ENCODE measurements at regions not wholly inside any gene's neighbourhood (a gene's known extent, or its start where the extent isn't known, plus 50 kb on each side); places are given as distances from the start of the nearest gene placed in this dataset.

DNA sequence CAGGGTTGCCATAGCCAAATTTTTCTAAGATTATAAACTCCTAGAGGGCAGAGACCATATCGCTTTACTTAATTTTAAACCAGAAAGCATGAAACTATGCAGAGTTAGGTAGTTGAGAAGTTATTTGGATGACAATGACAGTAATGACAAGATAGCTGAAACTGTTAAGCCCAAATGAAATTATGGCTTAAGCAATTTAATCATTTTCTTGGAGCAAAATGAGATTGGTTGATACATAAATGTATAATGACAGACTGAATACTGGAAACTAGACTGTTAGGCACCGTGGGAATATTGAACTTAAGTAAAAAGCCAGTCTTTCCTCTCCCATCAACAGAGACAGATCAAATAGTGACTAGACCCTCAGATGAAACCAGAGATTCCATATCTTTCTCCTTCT, 670.3 kb upstream of the NRSN1 start:
- Histone ChIP-seq H3K4me1 (no peaks in the 10 kb centered on the region), H3K36me3 (ENCODE audit: insufficient read depth in 1 of 2, low read depth in 1 of 2) (no peaks in the 10 kb centered on the region), H3K4me3 (no peak overlapping the region), H3K27me3 (ENCODE audit: insufficient read depth in 3 of 3, low read length in 2 of 3) (no peaks in the 10 kb centered on the region), H3K9me3 (no peaks in the 10 kb centered on the region), H3K27ac (no peak overlapping the region)
- intact Hi-C loops (cut with DNase I): no loop called here
- no peak for DNase-seq
- TF ChIP-seq, protein P1, sequence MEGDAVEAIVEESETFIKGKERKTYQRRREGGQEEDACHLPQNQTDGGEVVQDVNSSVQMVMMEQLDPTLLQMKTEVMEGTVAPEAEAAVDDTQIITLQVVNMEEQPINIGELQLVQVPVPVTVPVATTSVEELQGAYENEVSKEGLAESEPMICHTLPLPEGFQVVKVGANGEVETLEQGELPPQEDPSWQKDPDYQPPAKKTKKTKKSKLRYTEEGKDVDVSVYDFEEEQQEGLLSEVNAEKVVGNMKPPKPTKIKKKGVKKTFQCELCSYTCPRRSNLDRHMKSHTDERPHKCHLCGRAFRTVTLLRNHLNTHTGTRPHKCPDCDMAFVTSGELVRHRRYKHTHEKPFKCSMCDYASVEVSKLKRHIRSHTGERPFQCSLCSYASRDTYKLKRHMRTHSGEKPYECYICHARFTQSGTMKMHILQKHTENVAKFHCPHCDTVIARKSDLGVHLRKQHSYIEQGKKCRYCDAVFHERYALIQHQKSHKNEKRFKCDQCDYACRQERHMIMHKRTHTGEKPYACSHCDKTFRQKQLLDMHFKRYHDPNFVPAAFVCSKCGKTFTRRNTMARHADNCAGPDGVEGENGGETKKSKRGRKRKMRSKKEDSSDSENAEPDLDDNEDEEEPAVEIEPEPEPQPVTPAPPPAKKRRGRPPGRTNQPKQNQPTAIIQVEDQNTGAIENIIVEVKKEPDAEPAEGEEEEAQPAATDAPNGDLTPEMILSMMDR (IDR thresholded peaks at IDR 0.05): no peak
- no peak for ATAC-seq
- 92 to 96% (median 93%) methylated on average over 2 of the region's 2 CpGs for WGBS, 3 donors

GRCh38 chr6:23456396-23456795, 669.6 kb upstream of the NRSN1 start:
- no peaks in the 10 kb centered on the region for H3K36me3 ChIP-seq (ENCODE audit: insufficient read depth in 1 of 2, low read depth in 1 of 2)
- no peak for DNase-seq
- TF ChIP-seq, protein P1 (IDR thresholded peaks at IDR 0.05): no peak

GRCh38 chr6:23457321-23457720, 668.7 kb upstream of the NRSN1 start:
- no peak for DNase-seq
- H3K4me1 ChIP-seq: no peaks in the 10 kb centered on the region
- intact Hi-C loops (cut with DNase I): no loop called here
- no peak overlapping the region for H3K4me3 ChIP-seq
- no peaks in the 10 kb centered on the region for H3K27me3 ChIP-seq (ENCODE audit: insufficient read depth in 3 of 3, low read length in 2 of 3)
- no peak for ATAC-seq
- TF ChIP-seq, protein P1 (IDR thresholded peaks at IDR 0.05): no peak
- no peak overlapping the region for H3K27ac ChIP-seq
- WGBS, 3 donors: 93 to 95% (median 95%) methylated on average over 2 of the region's 2 CpGs
- H3K9me3 ChIP-seq: no peaks in the 10 kb centered on the region
- no peaks in the 10 kb centered on the region for H3K36me3 ChIP-seq (ENCODE audit: insufficient read depth in 1 of 2, low read depth in 1 of 2)

More at GRCh38 chr6:23456396-23456795, 669.6 kb upstream of the NRSN1 start:
- no peak overlapping the region for H3K4me3 ChIP-seq
- intact Hi-C loops (cut with DNase I): no loop called here
- H3K4me1 ChIP-seq: no peaks in the 10 kb centered on the region
- H3K27me3 ChIP-seq (ENCODE audit: insufficient read depth in 3 of 3, low read length in 2 of 3): no peaks in the 10 kb centered on the region
- H3K27ac ChIP-seq: no peak overlapping the region
- no peak for ATAC-seq
- H3K9me3 ChIP-seq: no peaks in the 10 kb centered on the region

GRCh38 chr6:23465912-23466311, 660.1 kb upstream of the NRSN1 start:
- Histone ChIP-seq H3K9me3 (no peaks in the 10 kb centered on the region), H3K4me3 (no peak overlapping the region), H3K36me3 (ENCODE audit: insufficient read depth in 1 of 2, low read depth in 1 of 2) (no peaks in the 10 kb centered on the region), H3K4me1 (no peaks in the 10 kb centered on the region), H3K27ac (no peak overlapping the region), H3K27me3 (ENCODE audit: insufficient read depth in 3 of 3, low read length in 2 of 3) (no peaks in the 10 kb centered on the region)
- WGBS, 3 donors: 20 to 42% (median 35%) methylated on average over 1 of the region's 1 CpG
- no peak for ATAC-seq
- intact Hi-C loops (cut with DNase I): no loop called here
- TF ChIP-seq, protein P1 (IDR thresholded peaks at IDR 0.05): no peak
- no peak for DNase-seq

- no peak overlapping the region for H3K4me3 ChIP-seq
- TF ChIP-seq, protein P1 (IDR thresholded peaks at IDR 0.05): no peak
- no peaks in the 10 kb centered on the region for H3K27me3 ChIP-seq (ENCODE audit: insufficient read depth in 3 of 3, low read length in 2 of 3)
- no peaks in the 10 kb centered on the region for H3K9me3 ChIP-seq
- no peak overlapping the region for H3K27ac ChIP-seq
- H3K36me3 ChIP-seq (ENCODE audit: insufficient read depth in 1 of 2, low read depth in 1 of 2): no peaks in the 10 kb centered on the region
- DNase-seq (no peak), ATAC-seq (no peak)
- WGBS, 3 donors: 87 to 94% (median 93%) methylated on average over 3 of the region's 3 CpGs
- no peaks in the 10 kb centered on the region for H3K4me1 ChIP-seq
- intact Hi-C loops (cut with DNase I): no loop called here
Measured at GRCh38 chr6:23477586-23477985, 648.4 kb upstream of the NRSN1 start.
